ENCODE measurements at regions not wholly inside any gene's neighbourhood (a gene's known extent, or its start where the extent isn't known, plus 50 kb on each side); places are given as distances from the start of the nearest gene placed in this dataset.

- TF ChIP-seq ZNF274 (IDR thresholded peaks at IDR 0.05; ENCODE audit: low read depth, low read length) (no peak), YY1 (IDR thresholded peaks at IDR 0.05; ENCODE audit: insufficient read depth, insufficient read length) (no peak), SUZ12 (IDR thresholded peaks at IDR 0.05; ENCODE audit: extremely low read depth, insufficient read depth, insufficient read length) (no peak)
These were observed 104.4 kb upstream of the LSM14A start for GRCh38 chr19:34067861-34068271.
